Ectodermal cell (in vitro differentiated cells): ENCODE measurements at regions not wholly inside any gene's neighbourhood (a gene's known extent, or its start where the extent isn't known, plus 50 kb on each side); places are given as distances from the start of the nearest gene placed in this dataset.
"Not testable (repeated sequence)": the region's sequence is repeated elsewhere in the genome, so short reads cannot be mapped to it uniquely, and the experiment has no call there.

Experiments
- H3K27ac ChIP-seq: 2 replicates; pipeline ENCODE4 v1.7.0; 2013; ENCODE audit warnings: mild to moderate bottlenecking, low read depth, low read length; ENCODE audit not compliant: insufficient read depth, poor library complexity, severe bottlenecking
- H3K27me3 ChIP-seq: 2 replicates; pipeline ENCODE4 v1.7.0; 2013; ENCODE audit warnings: mild to moderate bottlenecking, low read length; ENCODE audit not compliant: insufficient read depth, control insufficient read depth, poor library complexity, severe bottlenecking
- H3K36me3 ChIP-seq: one replicate; pipeline ENCODE4 v1.7.0; 2013; ENCODE audit warnings: low read length; ENCODE audit not compliant: control insufficient read depth, insufficient read depth
- H3K4me1 ChIP-seq: one replicate; pipeline ENCODE4 v1.7.0; 2013; ENCODE audit warnings: low read length; ENCODE audit not compliant: control insufficient read depth, insufficient read depth
- H3K4me3 ChIP-seq: 2 replicates; pipeline ENCODE4 v1.7.0; 2013; ENCODE audit warnings: low read depth, low read length, control low read depth; ENCODE audit not compliant: insufficient read depth
- H3K9me3 ChIP-seq: 2 replicates; pipeline ENCODE4 v1.7.0; 2013; ENCODE audit warnings: mild to moderate bottlenecking, low read length, moderate library complexity; ENCODE audit not compliant: control insufficient read depth
- WGBS, 2 experiments: methylation state at CpG; one replicate each; pipeline ENCODE4 v1.1.7; 2013; ENCODE audit warnings: missing lambda C conversion rate in 2 of 2; 5-methylcytosine and 5-hydroxymethylcytosine counted together

GRCh38 chr14:85060121-85060520, 469.8 kb upstream of the FLRT2 start:
- Histone ChIP-seq H3K36me3 (no peaks in the 10 kb centered on the region), H3K27ac (no peak overlapping the region), H3K4me3 (no peak overlapping the region), H3K27me3 (no peaks in the 10 kb centered on the region), H3K9me3 (no peaks in the 10 kb centered on the region), H3K4me1 (no peaks in the 10 kb centered on the region)
- WGBS, 2 experiments = 91 to 93% methylated on average over 4 to 5 of the region's 5 CpGs

- no peaks in the 10 kb centered on the region for H3K27me3 ChIP-seq
- no peaks in the 10 kb centered on the region for H3K9me3 ChIP-seq
- 96 to 100% methylated on average over 3 to 4 of the region's 4 CpGs for WGBS, 2 experiments
Measured at GRCh38 chr14:85061256-85061655, 468.7 kb upstream of the FLRT2 start.

GRCh38 chr14:85063747-85064146, 466.2 kb upstream of the FLRT2 start:
- no peaks in the 10 kb centered on the region for H3K36me3 ChIP-seq
- 94 to 97% methylated on average over 2 of the region's 2 CpGs for WGBS, 2 experiments
- no peak overlapping the region for H3K27ac ChIP-seq
- H3K4me3 ChIP-seq = no peak overlapping the region
- no peaks in the 10 kb centered on the region for H3K9me3 ChIP-seq
- no peaks in the 10 kb centered on the region for H3K27me3 ChIP-seq
- no peaks in the 10 kb centered on the region for H3K4me1 ChIP-seq

More at GRCh38 chr14:85061256-85061655, 468.7 kb upstream of the FLRT2 start:
- Histone ChIP-seq H3K4me3 (no peak overlapping the region), H3K27ac (no peak overlapping the region), H3K4me1 (no peaks in the 10 kb centered on the region), H3K36me3 (no peaks in the 10 kb centered on the region)

GRCh38 chr14:85071447-85071846, 458.5 kb upstream of the FLRT2 start:
- no peak overlapping the region for H3K27ac ChIP-seq
- H3K36me3 ChIP-seq = no peaks in the 10 kb centered on the region
- no peaks in the 10 kb centered on the region for H3K9me3 ChIP-seq
- H3K4me3 ChIP-seq = no peak overlapping the region
- no peaks in the 10 kb centered on the region for H3K27me3 ChIP-seq
- WGBS, 2 experiments = 94% methylated on average over 4 to 5 of the region's 6 CpGs
- no peaks in the 10 kb centered on the region for H3K4me1 ChIP-seq

GRCh38 chr14:85074955-85075354, 455.0 kb upstream of the FLRT2 start:
- no peaks in the 10 kb centered on the region for H3K9me3 ChIP-seq
- H3K36me3 ChIP-seq = no peaks in the 10 kb centered on the region
- no peaks in the 10 kb centered on the region for H3K4me1 ChIP-seq
- 91% methylated on average over 1 of the region's 1 CpG; no CpG with 5 or more reads in 1 of the 2 experiments for WGBS, 2 experiments
- H3K4me3 ChIP-seq = no peak overlapping the region
- no peaks in the 10 kb centered on the region for H3K27me3 ChIP-seq
- H3K27ac ChIP-seq = no peak overlapping the region

- Histone ChIP-seq H3K4me3 (no peak overlapping the region), H3K36me3 (no peaks in the 10 kb centered on the region), H3K27me3 (no peaks in the 10 kb centered on the region), H3K4me1 (no peaks in the 10 kb centered on the region), H3K27ac (no peak overlapping the region), H3K9me3 (no peaks in the 10 kb centered on the region)
- WGBS, 2 experiments = no CpG with 5 or more reads among the region's 1 CpG
Measured at GRCh38 chr14:85075694-85076476, 454.1 kb upstream of the FLRT2 start.

GRCh38 chr14:85077716-85078115, 452.2 kb upstream of the FLRT2 start:
- not testable (repeated sequence) for H3K4me1 ChIP-seq, H3K36me3 ChIP-seq, H3K27ac ChIP-seq, H3K9me3 ChIP-seq, H3K27me3 ChIP-seq, H3K4me3 ChIP-seq

GRCh38 chr14:85079842-85080730, 449.9 kb upstream of the FLRT2 start:
- no peaks in the 10 kb centered on the region for H3K4me1 ChIP-seq
- no peak overlapping the region for H3K4me3 ChIP-seq
- H3K27ac ChIP-seq = no peak overlapping the region
- WGBS, 2 experiments = 61 to 64% methylated on average over 6 of the region's 6 CpGs
- no peaks in the 10 kb centered on the region for H3K27me3 ChIP-seq
- no peaks in the 10 kb centered on the region for H3K36me3 ChIP-seq
- H3K9me3 ChIP-seq = no peaks in the 10 kb centered on the region

- no peaks in the 10 kb centered on the region for H3K9me3 ChIP-seq
- no peaks in the 10 kb centered on the region for H3K36me3 ChIP-seq
- WGBS, 2 experiments = 91 to 93% methylated on average over 1 of the region's 1 CpG
- H3K27ac ChIP-seq = no peak overlapping the region
- H3K27me3 ChIP-seq = no peaks in the 10 kb centered on the region
- no peak overlapping the region for H3K4me3 ChIP-seq
- no peaks in the 10 kb centered on the region for H3K4me1 ChIP-seq
Measured at GRCh38 chr14:85084344-85084743, 445.6 kb upstream of the FLRT2 start.

GRCh38 chr14:85085981-85086380, 444.0 kb upstream of the FLRT2 start:
- no peaks in the 10 kb centered on the region for H3K36me3 ChIP-seq
- H3K4me1 ChIP-seq = no peaks in the 10 kb centered on the region
- H3K4me3 ChIP-seq = no peak overlapping the region
- no peaks in the 10 kb centered on the region for H3K9me3 ChIP-seq
- H3K27ac ChIP-seq = no peak overlapping the region
- H3K27me3 ChIP-seq = no peaks in the 10 kb centered on the region
